Inflammatory macrophage (primary cell): ENCODE measurements at regions not wholly inside any gene's neighbourhood (a gene's known extent, or its start where the extent isn't known, plus 50 kb on each side); places are given as distances from the start of the nearest gene placed in this dataset.
"Not testable (repeated sequence)": the region's sequence is repeated elsewhere in the genome, so short reads cannot be mapped to it uniquely, and the experiment has no call there.

Experiments
- DNase-seq, 2 donors: peaks; one replicate each; pipeline ENCODE4 v3.0.0-alpha.2; 2020 to 2022

DNA sequence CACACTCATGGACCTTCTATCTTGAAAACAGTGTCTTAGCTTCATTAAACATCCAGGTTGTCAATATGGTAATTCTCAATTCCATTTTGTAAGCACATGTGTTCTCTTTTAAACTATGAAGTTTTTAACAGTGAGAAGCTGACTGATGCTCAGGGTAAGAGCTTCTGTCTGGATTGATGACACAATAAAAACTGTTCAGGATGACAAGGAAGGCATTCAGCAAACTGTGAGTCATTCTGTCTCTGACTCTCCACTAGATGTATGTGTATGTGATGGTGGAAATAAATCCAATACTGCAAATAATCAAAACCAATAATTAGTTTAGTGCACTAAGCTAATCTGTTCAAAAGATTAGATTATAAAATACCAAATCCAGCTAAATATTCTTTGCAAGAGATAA is 115.3 kb upstream of the ARX start:
- DNase-seq = no peak

DNA sequence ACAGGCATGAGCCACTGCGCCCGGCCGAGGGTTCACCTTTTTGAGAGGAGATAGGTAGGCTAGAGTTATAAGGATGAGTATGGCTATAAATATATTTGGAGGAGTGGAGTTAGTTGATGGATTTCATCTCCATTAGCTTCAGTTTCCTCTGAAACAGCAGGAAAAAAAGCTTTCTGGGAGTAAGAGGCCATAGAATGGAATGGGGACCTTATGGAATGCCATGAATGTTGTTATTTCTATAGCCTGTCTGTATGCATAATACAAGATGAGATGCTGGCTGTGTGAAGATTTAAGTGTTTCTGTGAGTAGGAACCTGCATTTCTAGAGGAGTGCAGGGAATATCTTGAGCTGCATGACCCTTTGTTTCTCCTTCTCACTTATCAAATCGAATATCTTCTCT is 114.9 kb upstream of the ARX start:
- DNase-seq = no peak

DNA sequence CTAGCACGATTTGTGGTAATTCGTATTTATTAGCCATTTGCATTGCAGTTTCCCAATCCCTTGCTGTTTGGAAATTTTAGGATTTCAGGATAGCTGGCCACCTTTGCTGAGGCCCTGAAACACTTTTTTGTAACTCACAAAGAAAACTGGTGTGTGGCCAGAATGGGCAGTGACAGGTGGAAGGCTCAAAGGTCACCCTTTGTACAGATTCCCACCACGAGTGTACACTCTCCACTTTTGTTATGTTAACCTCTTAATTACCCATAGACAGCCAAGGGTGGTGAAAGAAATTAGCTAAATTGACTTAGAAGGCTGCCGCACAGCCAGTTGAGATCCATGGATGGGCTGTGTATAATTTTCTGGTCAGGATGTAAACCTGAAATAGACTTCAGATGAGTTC is 109.7 kb upstream of the ARX start:
- DNase-seq = no peak

DNA sequence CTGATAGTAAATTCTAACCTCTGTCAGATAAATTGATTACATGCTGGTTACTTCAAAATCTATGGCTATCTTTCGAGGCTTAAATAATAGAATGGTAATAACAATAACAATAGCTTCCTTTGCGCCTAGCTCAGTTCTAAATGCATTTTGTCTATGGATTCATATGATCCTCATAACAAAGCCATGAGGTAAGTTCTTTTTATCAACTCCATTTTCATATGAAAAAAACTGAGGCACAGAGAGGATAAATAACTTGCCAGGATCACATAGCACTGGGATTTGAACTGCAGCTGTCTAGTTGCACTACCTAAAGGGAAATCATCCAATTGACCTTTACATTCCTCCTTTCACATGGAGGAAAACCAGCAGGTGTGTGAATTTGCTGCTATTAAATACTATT is 108.6 kb upstream of the ARX start:
- no peak for DNase-seq

DNA sequence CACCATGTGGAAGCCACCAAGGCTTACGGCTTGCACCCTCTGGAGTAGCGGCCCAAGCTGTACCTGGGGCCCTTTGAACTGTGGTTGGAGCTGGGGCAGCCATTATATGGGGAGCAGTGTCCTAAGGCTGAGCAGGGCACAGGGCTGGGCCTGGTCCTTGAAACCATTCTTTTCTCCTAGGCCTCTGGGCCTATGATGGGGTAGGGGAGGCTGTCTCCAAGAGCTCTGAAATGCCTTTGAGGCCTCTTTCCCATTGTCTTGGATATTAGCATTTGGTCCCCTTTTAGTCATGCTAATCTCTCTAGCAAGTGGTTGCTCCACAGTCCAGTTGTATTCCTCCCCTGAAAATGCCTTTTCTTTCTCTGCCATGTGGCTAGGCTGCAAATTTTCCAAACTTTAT is 96.4 kb upstream of the ARX start:
- no peak for DNase-seq

DNA sequence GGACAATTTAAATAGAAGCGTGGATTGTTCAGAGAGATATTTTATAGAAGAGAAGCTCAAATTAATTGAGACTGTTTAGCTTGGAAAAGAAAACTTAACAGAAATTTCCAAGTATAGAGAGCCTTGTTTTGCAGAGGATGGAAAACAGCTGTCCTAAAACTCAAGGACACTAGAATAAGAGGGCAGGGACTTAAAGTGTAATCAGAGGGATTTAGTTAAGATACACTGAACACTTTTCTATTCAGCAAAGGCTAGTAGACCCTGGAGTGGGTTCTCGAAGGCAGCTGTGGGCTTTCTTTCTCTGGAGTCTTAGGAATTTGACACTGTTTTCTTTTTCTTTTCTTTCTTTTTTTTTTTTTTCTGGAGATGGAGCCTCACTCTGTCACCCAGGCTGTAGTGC is 92.7 kb upstream of the ARX start:
- DNase-seq = no peak

DNA sequence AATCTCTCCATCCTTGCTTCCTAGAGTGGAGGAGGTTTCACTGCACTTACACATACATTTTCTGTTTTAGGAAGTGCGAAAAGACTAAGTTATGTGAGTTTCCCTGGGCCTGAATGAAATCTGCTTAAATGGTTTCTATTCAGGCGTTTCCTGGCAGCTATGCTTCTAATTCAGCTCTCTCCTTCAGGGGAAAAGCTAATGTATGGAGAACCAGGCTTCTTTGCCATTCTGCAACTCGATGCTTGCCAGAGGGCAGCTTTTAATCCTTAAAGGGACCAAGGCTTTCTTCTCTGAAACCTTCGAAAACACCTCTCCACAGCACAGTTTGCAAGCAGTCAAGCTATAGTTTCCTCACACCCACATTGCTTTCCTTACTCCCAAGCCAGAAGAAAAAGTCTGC is 89.5 kb upstream of the ARX start:
- DNase-seq = no peak

DNA sequence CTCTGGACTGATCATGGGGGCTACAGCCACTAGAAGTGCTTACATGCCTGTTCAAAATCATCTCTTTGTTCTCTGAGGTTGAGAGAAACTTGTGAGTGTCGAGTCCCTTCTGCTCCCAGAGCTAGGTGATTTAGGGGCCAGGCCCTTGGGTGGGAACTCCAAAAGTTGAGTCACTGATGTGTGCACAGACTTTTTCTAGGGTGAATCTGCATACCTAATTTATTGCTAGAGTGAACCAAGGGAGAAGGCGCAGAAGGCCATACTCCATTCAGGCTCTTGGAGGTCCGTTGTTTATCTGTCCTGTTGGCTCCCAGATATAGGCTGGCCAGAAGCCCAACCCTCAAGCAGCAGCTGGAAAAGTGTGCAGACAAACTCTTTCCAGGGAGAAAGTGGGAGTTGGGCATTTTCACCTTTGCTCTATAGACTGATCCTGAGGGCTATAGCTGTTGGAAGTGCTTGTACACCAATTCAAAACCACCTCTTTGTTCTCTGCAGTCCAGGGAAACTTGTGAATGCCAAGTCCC is 80.8 kb upstream of the ARX start:
- no peak for DNase-seq

DNA sequence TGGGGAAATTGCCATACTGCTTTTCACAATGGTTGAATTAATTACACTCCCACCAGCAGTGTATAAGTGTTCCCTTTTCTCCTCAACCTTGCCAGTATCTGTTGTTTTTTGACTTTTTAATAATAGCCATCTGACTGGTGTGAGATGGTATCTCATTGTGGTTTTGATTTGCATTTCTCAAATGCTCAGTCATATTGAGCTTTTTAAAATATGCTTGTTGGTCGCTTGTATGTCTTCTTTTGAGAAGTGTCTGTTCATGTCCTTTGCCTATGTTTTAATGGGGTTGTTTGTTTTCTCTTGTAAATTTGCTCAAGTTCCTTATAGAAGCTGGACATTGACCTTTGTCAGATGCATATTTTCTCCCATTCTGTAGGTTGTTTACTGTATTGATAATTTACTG is 75.4 kb upstream of the ARX start:
- DNase-seq = not testable (repeated sequence)

DNA sequence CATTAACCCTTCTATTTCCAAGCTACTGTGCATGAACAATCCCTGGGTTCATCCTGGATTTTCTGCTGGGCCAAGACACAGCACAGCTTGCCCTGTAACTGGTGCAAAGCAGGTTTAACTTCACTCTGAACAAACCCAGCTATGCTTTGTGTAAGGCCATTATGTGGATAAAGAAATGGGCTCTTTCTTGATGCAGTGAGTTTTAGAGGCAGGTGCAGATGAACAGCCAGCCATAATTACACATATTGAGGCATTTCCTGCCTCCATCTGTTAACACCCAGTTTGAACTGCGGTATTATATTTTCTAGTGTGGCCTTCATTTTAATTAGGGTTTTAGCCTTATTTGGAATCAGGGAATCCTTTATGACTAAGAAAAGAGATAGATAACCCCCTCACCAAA is 68.7 kb upstream of the ARX start:
- DNase-seq = no peak

DNA sequence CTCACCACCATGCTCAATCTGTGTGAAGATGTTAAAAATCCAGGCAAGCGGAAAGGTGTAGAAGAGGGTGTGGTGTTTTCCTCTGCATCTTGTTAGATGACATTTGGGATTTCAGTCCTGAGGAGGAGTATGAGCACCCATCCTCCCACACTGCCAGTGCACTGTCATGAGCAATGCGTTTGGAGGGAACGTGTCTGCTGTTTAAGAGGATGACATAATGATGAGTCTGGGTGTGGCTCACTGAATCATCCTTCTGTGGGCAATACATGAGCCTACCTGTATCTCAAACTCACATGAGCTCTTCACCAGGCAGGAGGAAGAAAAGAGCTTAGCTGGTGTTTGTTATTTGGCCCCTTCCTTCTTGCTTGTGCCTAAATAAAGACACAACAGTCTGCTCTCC is 67.9 kb upstream of the ARX start:
- no peak for DNase-seq

DNA sequence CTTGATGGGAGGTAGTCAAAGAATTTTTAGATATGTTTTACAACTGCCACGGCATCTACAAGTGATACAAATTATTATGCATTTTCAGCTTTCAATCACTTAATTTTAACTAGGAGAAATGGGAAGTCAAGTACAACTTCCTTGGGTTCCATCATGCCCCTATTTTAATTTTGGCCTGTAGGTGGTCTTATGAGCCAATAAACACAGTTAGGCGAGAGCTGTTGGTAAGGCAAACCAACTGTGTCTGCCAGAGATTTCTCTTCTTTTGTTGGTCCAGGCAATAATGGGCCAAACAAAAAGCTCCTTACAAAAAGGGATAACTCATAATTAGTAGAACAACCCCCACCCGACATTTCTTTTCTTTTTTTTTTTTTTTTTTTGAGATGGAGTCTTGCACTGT is 63.3 kb upstream of the ARX start:
- DNase-seq = no peak

DNA sequence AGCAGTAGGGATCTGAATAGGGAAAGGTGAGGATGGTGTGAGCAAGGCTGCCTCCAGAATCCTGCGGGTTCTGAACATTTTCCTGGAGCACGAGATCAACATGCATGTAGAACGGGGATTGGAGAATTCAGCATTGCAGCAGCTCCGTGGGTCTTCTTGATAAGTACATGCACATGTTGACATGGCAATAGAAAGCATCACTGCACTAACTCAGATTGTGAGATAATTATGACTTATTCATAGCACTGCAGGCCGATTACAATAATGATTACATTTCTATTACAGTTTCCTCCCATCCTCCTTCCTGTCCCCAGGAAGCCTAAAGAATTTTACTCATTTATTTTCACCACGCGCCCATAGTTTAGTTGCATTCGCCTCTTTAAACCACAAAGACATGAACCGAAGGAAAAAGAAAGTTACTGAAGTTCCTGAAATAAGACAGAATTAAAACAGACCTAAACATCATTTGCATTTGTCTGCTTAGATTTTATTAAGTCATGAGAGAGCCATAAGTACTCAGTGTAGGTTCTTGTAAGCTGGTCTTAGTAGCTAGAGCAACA is 61.3 kb upstream of the ARX start:
- DNase-seq = no peak

DNA sequence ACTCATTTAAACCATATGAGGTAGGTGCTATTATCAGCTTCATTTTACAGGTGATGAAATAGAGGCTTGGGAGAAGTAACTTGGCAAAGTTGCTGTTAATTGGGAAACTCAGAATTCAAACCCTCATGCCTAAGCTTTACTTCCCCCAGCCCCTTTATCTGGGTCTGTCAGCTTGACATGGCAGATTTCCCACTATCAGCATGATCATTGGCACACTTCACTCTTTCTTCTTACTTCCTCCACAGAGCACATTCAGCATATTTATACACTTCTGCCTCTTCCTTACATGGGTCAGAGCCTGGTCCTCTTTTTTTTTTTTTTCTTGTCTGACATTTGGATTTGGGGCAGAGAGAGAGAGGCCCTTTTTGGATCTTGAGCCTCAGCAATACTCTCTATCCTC is 56.5 kb upstream of the ARX start:
- no peak for DNase-seq

DNA sequence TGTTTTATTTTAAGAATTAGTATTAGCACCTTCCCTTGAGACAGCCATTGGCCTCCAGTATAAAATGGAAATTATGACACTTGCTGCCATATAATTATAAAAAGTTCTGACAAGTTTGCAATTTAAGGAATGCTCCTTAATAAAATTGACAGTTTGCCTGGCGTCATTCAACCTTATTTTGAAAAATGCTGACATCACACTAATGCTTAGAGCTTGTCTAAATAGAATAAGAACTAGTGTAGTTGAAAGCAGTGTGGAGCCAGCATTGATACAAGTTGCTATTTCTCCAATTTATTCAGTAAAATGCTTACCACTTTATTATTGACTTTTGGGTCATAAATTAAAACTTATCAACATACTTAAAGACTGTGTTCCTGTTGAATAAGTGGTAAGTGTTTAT is 54.3 kb upstream of the ARX start:
- no peak for DNase-seq

DNA sequence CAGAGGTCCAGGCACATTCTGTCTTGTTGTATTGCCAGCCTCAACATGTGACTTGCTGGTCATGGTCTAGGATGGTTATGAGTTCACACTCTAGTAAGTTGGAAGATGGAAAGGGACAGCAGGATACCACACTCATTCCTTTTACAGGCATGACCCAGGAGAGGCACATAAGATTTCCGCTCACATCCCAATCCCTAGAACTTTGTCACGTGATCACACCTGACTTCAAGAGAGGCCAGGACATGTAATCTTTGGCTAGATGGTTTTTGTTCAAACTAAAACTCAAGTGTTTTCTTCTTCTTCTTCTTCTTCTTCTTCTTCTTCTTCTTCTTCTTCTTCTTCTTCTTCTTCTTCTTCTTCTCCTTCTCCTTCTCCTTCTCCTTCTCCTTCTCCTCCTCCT is 53.4 kb upstream of the ARX start:
- DNase-seq = no peak

DNA sequence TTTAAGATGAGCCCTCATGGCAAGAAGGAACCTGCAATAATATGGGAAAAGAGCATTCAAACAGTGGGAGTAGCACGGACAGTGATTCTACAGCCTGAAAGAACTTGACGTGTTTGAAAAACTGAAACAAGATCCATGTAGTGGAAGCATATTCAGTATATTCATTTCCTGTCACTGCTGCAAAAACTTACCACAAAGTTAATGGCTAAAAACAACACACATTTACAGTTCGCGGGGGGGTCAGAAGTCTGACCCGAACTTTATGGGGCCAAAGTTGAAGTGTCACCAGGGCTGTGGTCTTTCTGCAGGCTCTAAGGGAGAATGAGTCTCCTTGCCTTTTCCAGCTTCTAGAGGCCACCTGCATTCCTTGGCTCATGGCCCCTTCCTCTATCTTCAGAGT is 52.6 kb upstream of the ARX start:
- DNase-seq = no peak

DNA sequence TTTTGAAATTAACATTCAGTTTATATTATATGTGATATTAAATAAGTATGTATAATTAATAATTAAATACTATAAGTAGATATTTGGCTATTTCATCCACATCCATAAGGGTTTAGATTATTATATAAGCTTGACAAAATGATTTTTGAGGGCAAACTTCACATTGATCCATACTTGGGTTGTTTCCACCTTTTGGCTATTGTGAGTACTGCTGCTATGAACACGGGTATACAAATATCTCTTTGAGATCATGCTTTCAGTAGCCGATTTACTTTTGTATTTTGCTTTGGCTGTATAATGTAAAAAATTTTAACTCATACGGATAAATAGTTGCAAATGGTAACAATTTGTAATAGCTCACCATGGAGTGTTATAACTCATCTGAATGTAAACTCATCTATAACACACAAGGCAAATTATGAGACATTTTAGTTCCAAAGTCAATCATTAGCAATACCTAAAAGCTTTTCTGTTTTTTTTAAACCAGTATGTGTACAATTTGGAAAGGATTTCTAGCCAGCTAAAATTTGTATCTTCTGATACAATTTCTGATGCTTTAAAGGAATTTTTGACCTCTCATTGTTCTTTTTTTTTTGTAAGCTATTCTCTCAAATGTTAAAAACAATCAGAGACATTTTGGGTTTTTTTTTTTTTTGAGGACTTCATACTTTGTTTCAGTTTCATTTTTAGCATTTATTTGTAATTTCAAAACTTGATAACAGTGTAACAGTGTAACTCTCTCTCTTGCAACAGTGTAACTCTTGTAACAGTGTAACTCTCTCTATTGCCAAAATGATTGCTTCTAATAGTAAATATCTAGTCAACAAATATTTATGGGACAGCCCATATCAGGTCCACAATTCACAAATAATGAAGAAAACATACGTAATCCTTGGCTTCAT is 51.8 kb upstream of the ARX start:
- DNase-seq = no peak

DNA sequence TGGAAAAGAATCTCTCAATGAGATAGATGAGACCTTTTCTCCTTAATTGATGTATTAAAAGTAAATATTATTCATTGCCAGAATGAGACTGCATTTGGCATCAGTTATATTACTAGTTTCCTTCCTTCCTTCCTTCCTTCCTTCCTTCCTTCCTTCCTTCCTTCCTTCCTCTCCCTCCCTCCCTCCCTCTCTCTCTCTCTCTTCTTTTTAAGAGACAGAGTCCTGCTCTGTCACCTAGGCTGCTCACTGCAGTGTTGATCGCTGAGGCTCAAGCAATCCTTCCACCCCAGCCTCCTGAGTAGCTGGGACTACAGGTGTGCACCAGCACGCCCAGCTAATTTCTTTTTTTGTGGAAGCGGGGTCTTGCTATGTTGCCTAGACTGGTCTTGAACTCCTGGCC is 50.4 kb upstream of the ARX start:
- DNase-seq = no peak
